ENCODE measurements at regions not wholly inside any gene's neighbourhood (a gene's known extent, or its start where the extent isn't known, plus 50 kb on each side); places are given as distances from the start of the nearest gene placed in this dataset.

DNA sequence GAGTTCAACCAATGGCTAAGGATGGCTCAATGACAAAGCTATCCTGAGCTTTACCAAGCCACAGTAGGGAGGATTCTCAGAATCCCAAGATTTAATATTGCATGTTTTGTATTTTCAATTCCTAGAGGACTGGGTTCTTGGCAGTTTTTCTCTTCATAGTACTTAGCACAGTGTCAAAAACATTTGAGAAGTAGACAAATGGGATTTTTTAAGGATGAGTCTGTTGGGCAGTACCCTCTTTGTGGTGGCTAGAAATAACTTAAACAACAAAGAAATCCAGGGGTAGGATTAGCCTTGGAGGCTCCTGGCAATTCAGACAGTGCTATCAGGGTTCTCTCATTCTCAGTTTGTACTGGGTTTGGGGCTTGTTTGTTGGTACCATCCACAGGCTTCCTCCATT is 212.8 kb upstream of the RORA start:
- TF ChIP-seq, protein P1, sequence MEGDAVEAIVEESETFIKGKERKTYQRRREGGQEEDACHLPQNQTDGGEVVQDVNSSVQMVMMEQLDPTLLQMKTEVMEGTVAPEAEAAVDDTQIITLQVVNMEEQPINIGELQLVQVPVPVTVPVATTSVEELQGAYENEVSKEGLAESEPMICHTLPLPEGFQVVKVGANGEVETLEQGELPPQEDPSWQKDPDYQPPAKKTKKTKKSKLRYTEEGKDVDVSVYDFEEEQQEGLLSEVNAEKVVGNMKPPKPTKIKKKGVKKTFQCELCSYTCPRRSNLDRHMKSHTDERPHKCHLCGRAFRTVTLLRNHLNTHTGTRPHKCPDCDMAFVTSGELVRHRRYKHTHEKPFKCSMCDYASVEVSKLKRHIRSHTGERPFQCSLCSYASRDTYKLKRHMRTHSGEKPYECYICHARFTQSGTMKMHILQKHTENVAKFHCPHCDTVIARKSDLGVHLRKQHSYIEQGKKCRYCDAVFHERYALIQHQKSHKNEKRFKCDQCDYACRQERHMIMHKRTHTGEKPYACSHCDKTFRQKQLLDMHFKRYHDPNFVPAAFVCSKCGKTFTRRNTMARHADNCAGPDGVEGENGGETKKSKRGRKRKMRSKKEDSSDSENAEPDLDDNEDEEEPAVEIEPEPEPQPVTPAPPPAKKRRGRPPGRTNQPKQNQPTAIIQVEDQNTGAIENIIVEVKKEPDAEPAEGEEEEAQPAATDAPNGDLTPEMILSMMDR (IDR thresholded peaks at IDR 0.05) = no peak
- TF ChIP-seq POLR2A (IDR thresholded peaks at IDR 0.05) = no peak

Data from uterus (tissue), 2 donors.